Inflammatory macrophage treated with lipopolysaccharide for 1 hour (primary cell): ENCODE measurements at regions not wholly inside any gene's neighbourhood (a gene's known extent, or its start where the extent isn't known, plus 50 kb on each side); places are given as distances from the start of the nearest gene placed in this dataset.
"Not testable (repeated sequence)": the region's sequence is repeated elsewhere in the genome, so short reads cannot be mapped to it uniquely, and the experiment has no call there.

Experiments used
- DNase-seq, 2 donors: peaks; one replicate each; pipeline ENCODE4 v3.0.0-alpha.2; 2020 to 2022

DNA sequence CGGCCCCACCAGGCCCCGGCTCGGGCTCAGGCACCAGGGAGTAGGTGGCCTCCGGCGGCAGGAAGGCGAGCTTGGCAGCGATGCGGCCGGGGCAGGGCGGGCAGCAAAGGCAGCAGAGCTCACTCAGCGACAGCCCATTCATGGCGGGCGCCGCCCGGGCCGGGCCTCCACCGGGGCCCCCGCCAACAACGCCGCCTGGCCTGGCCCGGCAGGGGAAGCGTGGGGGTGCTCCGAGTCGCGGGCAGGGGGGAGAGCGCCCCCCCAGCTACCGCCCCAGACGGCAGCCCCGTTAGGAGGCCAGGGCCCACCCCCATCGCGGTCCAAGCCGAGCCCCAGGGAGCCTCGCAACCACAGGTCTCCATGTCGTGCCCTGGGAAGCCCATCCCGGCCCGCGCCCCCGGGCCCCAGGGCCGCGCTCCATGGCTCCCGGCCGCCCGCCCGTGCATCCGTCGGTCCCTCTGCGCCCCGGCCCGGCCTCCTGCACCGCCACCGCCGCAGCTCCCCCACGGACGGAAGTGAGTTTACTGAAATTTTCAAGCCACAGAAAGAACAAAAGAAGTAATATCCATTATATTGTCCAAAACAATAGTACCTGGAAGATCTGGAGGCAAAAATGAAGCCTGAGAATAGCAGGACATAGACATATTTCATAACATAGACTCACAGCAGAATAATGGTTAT lies 126.6 kb upstream of the VPREB1 start:
- not testable (repeated sequence) for DNase-seq

DNA sequence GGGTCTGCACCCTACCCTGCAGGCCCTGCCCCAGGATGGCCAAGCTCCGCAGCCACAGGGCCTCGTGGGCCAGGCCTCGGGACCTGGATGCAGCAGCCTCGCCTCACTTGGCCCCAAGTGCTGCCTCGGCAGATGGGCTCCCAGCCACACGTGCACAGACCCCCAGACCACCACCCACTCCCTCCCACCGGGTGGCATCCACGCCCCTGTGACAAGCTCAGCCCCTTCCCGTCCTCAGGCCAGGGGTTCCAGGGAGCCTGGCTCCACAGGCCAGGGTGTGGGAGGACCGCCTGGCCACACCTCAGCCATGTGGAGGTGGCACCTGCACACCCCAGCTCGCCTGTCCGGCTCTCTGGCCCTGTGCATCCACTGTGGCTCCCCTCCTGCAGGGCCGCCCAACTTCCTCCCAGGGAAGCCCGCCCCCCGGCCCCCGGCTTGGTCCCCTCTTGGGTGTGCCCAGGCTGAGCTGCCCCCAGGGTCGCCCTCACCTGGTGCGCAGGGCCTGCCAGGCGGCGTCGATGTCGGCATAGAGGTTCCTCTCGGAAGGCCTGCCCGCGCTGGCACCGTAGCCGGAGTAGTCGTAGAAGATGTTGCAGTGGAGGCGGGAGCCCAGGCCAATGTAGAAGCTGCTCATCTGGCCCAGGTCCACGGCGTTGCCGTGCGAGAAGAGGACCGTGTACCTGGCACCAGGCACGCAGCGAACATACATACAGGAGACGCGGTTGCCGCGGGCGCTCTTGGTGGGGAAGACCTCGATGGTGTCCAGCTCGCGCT lies 127.4 kb upstream of the VPREB1 start:
- DNase-seq = not testable (repeated sequence)

GRCh38 chr22:22113701-22114100 lies 130.9 kb upstream of the VPREB1 start:
- DNase-seq = no peak

- DNase-seq = no peak
Measured at GRCh38 chr22:22112533-22113294, 130.1 kb upstream of the TOP3B start.

DNA sequence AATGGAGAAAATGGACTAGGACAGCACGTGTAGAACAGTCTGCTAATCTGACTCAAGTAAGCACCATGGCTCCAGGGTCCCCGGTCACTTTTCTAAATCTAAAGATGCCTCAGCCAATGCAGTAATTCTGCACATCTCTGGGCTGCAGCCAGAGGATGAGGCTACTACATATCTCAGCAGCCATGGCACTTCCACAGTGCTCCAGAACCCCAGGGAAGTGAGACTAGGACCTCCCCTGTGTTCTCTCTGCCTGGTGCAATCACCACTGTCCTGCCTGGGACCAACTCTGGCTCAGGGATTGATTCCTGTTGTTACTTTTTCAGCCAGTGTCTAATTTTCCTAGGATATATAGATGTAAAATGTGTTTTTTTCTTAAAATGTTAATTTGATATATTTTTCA lies 129.4 kb upstream of the TOP3B start:
- DNase-seq = no peak

GRCh38 chr22:22111267-22111751 lies 128.7 kb upstream of the TOP3B start:
- peak; percentile 10 to 22 for DNase-seq

GRCh38 chr22:22110548-22111266 lies 128.1 kb upstream of the TOP3B start:
- peak; percentile 69 to 76 for DNase-seq

- DNase-seq = no peak
Measured at GRCh38 chr22:22109693-22110466, 127.3 kb upstream of the TOP3B start.

- no peak for DNase-seq
Measured at GRCh38 chr22:22106855-22107254, 124.3 kb upstream of the TOP3B start.

DNA sequence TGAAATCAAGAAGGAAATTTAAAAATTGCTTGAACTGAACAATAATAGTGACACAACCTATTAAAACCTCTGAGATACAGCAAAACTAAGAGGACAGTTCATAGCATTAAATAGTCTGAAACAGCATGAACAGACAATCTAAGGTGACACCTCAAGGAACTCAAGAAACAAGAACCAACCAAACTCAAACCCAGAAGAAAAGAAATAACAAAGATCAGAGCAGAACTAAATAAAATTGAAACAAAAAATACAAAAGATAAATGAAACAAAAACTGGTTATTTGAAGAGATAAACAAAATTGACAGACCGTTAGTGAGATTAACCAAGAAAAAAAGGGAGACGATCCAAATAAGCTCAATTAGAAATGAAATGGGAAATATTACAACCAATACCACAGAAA lies 122.8 kb upstream of the TOP3B start:
- DNase-seq = no peak

- peak in 1 of 2 donors; percentile 24 for DNase-seq
Measured at GRCh38 chr22:22103078-22103875, 120.7 kb upstream of the TOP3B start.

DNA sequence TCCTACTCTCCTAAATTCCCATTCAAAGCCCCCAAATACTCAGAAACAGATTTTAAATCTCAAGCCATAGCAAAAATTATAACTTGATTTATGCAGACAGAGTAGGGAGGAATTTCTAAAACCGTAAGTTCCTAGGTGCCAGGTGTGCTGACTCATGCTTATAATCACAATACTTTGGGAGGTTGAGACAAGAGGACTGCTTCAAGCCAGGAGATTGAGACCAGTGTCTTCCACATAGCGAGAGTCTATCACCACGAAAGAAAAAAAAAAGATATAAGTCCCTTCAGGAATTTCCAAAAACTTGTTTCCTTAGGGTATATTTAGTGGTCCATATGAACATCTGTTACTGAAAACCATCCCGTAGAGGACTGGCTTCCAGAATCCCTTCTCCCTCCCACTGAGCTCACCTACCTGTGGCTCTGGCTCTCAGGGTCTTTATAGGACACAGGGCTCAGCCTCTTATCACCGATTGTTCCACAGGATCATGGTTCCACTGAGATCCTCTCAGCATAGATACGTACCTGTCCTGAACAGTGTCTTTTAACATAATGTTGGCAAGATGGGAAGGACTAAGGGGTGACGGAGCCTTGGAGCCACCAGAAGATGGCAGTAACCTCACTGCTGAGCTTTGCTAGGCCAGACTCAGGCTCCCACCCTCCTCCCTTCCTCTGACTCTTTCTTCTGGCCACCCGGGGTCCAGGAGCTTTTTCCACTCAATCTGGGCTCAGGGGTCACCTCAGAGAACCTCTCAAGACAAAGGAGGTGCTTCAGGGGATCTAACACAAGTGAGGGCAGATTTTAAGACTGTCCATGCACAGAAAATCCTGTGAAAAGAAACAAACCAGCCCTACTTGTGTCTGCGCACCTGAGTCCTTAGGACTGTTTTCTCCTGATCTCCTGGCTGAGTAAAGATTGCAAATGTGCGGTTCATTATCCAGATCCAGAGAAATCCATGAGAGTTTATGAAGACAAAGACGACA lies 117.5 kb upstream of the TOP3B start:
- no peak for DNase-seq

DNA sequence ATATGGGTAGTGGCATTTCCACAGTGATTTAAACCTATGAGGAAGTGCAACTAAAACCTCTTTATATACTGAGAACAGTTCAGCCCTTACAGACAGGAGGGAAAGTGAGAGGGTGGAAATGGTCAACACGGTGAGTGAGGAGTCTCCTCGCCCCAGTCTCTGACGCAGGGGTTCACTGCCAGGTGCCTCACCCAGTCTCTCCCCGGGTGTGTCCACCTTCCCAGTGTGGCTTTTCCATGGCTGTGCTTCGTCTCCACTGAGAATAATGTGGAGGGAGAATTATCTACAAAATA lies 116.6 kb upstream of the TOP3B start:
- DNase-seq = peak; percentile 36 to 39

GRCh38 chr22:22098457-22099193 lies 116.0 kb upstream of the TOP3B start:
- no peak for DNase-seq

DNA sequence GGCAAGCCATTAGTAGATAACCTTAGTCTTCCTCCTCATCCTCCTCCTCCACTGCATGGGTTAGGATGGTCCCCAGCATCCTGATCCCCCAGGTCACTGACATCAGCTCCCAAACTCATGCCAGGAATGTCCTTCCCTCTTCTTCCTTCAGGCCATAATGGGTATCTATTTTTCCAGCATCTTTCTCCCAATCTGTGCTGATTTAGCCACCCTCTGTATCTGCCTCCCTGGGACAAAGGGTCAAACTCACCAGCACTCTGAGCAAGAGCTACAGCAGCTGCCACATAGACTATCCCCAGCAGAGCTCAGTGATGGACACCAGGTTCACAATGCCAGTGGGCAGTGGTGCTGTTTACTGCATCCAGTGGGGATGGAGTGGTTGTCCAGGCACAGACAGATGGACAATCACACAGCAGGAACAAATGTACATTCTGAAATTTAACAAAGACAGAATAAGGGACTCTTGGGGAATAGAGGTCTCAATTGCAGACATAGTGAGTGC lies 115.2 kb upstream of the TOP3B start:
- DNase-seq = no peak

DNA sequence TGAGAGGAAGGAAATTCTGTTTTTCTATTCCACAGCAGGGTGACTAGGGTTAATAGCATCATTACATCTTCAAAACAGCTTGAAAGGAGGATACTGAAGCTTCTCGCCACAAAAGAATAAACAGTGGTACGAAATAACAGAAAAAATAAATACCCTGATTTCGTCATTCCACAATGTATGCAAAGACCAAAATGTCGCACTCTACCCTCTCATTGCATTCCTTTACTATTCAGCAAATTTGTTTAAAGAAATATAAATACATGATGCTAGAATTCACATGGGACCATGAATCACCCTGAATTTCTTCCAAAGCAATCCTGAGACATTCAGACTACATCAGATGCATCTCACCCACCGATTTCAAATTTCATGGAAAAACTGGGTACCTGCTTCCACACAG lies 112.3 kb upstream of the TOP3B start:
- DNase-seq = no peak

- no peak for DNase-seq
Measured at GRCh38 chr22:22094514-22094913, 111.9 kb upstream of the TOP3B start.

DNA sequence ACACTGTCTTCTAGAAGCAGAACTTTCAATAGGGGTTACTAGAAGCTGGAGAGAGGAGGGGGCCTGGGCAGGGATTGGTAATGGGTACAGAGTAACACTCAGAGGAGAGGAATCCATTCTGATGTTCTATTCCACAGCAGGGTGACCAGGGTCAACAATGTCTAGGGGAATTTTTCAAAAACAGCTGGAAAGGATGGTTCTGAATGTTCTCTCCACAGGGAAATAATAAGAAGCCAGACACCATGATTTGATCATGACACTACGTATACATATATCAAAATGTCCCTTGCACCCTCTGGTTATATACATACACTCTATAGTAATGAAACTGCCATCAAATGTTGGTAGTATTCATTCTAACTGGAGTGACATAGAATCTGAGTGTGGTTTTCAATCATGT lies 111.2 kb upstream of the TOP3B start:
- no peak for DNase-seq

- no peak for DNase-seq
Measured at GRCh38 chr22:22092974-22093373, 110.4 kb upstream of the TOP3B start.
